Adipocyte (in vitro differentiated cells): ENCODE measurements at regions not wholly inside any gene's neighbourhood (a gene's known extent, or its start where the extent isn't known, plus 50 kb on each side); places are given as distances from the start of the nearest gene placed in this dataset.

Source experiments
- DNase-seq: peaks from one replicate; pipeline ENCODE4 v3.0.0-alpha.2; 2015; ENCODE audit warnings: low read depth
- H3K27me3 ChIP-seq: replicated peaks from 2 replicates; pipeline ENCODE4 v1.7.0; 2013; ENCODE audit warnings: mild to moderate bottlenecking, low read length, moderate library complexity; ENCODE audit not compliant: control insufficient read depth, insufficient read depth
- H3K36me3 ChIP-seq: 2 replicates; pipeline ENCODE4 v1.7.0; 2013; ENCODE audit warnings: low read length, mild to moderate bottlenecking, moderate library complexity; ENCODE audit not compliant: control insufficient read depth, insufficient read depth, severe bottlenecking
- H3K4me1 ChIP-seq: 2 replicates; pipeline ENCODE4 v1.7.0; 2013; ENCODE audit warnings: mild to moderate bottlenecking, low read length, moderate library complexity; ENCODE audit not compliant: control insufficient read depth, insufficient read depth
- H3K4me3 ChIP-seq: 2 replicates; pipeline ENCODE4 v1.7.0; 2013; ENCODE audit warnings: mild to moderate bottlenecking, low read length, moderate library complexity
- H3K9ac ChIP-seq: 2 replicates; pipeline ENCODE4 v1.7.0; 2013; ENCODE audit warnings: mild to moderate bottlenecking, low read length, moderate library complexity
- H3K9me3 ChIP-seq: 2 replicates; pipeline ENCODE4 v1.7.0; 2013; ENCODE audit warnings: mild to moderate bottlenecking, low read length, moderate library complexity; ENCODE audit not compliant: control insufficient read depth

- no peaks in the 10 kb centered on the region for H3K36me3 ChIP-seq
- H3K4me3 ChIP-seq = no peak overlapping the region
- no peaks in the 10 kb centered on the region for H3K9me3 ChIP-seq
- peak; percentile 59 for DNase-seq
- peaks cover 38% of the 10 kb centered on the region for H3K4me1 ChIP-seq
- H3K9ac ChIP-seq = no peak overlapping the region
- no peaks in the 10 kb centered on the region for H3K27me3 ChIP-seq
Measured at GRCh38 chr2:19733951-19734425, 167.8 kb downstream of the TTC32 start.

DNA sequence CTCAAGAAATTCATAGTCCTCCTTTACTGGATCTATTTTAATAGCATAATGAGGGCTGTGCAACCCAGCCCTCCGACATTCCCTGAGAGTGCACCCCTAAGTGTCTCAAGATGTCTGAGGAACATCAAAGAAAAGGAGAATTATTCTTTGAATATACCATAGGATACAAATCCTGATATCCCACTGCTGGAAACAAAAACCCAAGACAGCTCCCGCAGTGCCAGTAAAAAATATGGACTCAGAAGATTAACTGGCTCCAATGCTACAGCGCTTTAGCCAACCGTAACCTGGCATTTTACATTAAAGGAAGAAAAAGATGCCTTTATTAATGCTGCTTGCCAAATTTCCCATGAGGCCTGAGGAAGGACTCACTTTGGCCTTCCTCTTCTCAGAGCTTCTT is 168.4 kb downstream of the TTC32 start:
- Histone ChIP-seq H3K27me3 (no peaks in the 10 kb centered on the region), H3K4me3 (no peak overlapping the region), H3K36me3 (no peaks in the 10 kb centered on the region), H3K9me3 (no peaks in the 10 kb centered on the region), H3K9ac (no peak overlapping the region), H3K4me1 (peaks cover 32% of the 10 kb centered on the region)
- no peak for DNase-seq

DNA sequence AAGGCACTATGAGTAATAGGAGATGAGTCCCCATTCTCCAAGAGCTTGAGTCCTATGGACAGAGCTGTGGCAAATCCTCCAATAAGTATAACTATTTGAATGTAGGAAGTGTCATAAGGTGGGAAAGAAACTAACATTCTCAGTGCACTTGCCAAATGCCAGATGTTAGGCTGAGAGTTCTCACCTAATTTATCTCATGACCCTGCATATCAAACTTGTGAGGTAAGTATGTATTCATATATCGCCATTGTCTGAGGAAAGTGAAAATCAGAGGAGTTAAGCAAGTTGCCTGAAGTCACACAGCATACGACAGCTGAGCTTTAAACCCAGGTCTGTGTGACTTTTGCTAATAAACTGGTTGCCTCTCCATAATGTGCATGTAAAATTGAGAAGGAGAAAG is 169.5 kb downstream of the TTC32 start:
- DNase-seq = no peak
- no peaks in the 10 kb centered on the region for H3K9me3 ChIP-seq
- peaks cover 25% of the 10 kb centered on the region for H3K4me1 ChIP-seq
- no peak overlapping the region for H3K4me3 ChIP-seq
- no peak overlapping the region for H3K9ac ChIP-seq
- peaks cover 2% of the 10 kb centered on the region for H3K27me3 ChIP-seq
- H3K36me3 ChIP-seq = no peaks in the 10 kb centered on the region

DNA sequence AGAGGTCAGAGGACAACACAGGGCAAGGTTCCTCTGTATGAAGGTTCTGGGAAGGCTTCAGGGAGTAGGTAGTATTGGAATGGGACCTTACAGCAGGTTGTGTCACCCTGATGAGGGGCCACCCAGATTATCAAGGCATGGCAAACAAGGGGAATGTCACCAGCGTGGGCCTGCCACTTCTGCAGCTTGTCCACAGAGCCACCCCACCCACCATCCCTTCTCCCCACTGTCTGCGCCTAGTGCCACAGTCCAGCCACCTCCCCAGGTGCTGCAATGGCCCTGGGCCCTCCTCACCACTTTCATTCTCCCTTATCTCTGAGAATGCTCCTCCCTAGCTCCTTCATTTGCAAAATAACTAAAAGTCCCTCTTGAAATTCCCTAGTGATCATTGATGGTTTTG is 170.3 kb downstream of the TTC32 start:
- no peak overlapping the region for H3K4me3 ChIP-seq
- H3K4me1 ChIP-seq = peaks cover 21% of the 10 kb centered on the region
- no peak overlapping the region for H3K9ac ChIP-seq
- peaks cover 7% of the 10 kb centered on the region for H3K27me3 ChIP-seq
- H3K36me3 ChIP-seq = no peaks in the 10 kb centered on the region
- H3K9me3 ChIP-seq = no peaks in the 10 kb centered on the region
- no peak for DNase-seq

- H3K4me3 ChIP-seq = no peak overlapping the region
- H3K27me3 ChIP-seq = peaks cover 7% of the 10 kb centered on the region
- no peaks in the 10 kb centered on the region for H3K36me3 ChIP-seq
- H3K9ac ChIP-seq = no peak overlapping the region
- H3K9me3 ChIP-seq = no peaks in the 10 kb centered on the region
- no peak for DNase-seq
- H3K4me1 ChIP-seq = peaks cover 16% of the 10 kb centered on the region
Measured at GRCh38 chr2:19731037-19731436, 170.7 kb downstream of the TTC32 start.

GRCh38 chr2:19728125-19728524 is 173.7 kb downstream of the TTC32 start:
- no peaks in the 10 kb centered on the region for H3K36me3 ChIP-seq
- no peak for DNase-seq
- no peak overlapping the region for H3K4me3 ChIP-seq
- no peak overlapping the region for H3K9ac ChIP-seq
- no peaks in the 10 kb centered on the region for H3K9me3 ChIP-seq
- H3K4me1 ChIP-seq = no peaks in the 10 kb centered on the region
- H3K27me3 ChIP-seq = peaks cover 7% of the 10 kb centered on the region

DNA sequence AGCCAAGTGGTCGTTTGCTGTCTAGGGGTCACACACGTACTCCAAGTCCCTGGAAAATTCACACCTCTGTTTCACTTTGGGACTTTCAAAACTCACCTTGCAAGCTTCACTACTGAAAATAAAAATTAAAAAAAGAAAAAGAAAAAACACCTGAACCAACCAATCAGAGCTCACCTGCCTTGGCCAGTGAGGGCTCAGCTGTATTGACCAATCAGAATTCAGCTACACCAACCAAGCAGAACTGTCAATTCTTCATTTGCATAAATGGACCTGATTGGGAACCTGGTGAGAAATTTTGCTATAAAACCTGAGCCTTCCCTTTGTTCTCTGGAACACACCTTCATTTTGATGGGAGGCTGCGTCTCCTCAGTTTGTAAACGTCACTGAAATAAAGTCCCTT is 176.4 kb downstream of the TTC32 start:
- no peak overlapping the region for H3K4me3 ChIP-seq
- H3K36me3 ChIP-seq = no peaks in the 10 kb centered on the region
- H3K9ac ChIP-seq = no peak overlapping the region
- no peaks in the 10 kb centered on the region for H3K9me3 ChIP-seq
- DNase-seq = no peak
- H3K27me3 ChIP-seq = peaks cover 7% of the 10 kb centered on the region
- H3K4me1 ChIP-seq = peaks cover 5% of the 10 kb centered on the region

DNA sequence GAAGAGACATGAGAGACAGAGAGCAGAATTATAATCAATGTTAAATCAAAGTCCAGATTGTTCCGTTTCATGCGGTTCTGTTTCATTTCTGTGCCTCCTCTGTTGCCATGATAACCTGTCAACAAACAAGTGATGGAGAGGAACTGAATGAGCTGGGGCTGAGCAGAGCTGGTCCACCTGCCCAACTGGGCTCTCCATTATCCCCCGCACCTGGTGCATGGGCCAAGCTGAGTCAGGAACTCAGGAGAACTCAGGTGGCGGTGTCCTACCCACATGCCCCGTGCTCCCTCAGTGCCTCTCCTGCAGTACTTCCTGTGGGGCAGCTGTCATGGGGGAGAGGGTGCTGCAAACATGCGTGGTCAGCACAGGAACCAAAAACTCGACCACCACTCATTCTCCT is 178.8 kb downstream of the TTC32 start:
- DNase-seq = no peak
- no peak overlapping the region for H3K9ac ChIP-seq
- H3K4me1 ChIP-seq = peaks cover 5% of the 10 kb centered on the region
- H3K36me3 ChIP-seq = no peaks in the 10 kb centered on the region
- no peaks in the 10 kb centered on the region for H3K9me3 ChIP-seq
- H3K4me3 ChIP-seq = no peak overlapping the region
- peaks cover 7% of the 10 kb centered on the region for H3K27me3 ChIP-seq

DNA sequence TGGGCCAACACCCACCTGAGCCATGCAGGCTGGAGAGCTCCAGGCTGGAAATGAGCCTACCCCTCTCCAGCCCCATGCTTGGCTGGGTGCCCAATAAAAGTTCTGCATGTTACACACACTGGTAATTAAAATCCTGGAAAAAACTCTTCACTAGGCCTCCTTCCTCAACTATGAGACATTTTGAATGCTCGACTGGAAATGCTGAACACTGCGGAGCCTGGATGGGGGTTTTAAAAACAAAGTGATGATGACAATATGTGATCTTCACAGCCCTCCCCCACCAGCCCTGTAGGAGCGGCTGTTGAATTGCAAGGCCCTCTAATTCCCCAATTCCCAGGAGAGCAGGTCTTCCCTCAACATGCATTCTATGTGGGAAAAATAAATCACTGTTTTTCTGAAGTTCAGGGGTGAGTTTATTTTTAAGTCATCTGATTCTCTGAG is 179.2 kb downstream of the TTC32 start:
- Histone ChIP-seq H3K27me3 (peaks cover 7% of the 10 kb centered on the region), H3K36me3 (no peaks in the 10 kb centered on the region), H3K9me3 (no peaks in the 10 kb centered on the region), H3K4me1 (peaks cover 10% of the 10 kb centered on the region), H3K9ac (no peak overlapping the region), H3K4me3 (no peak overlapping the region)
- DNase-seq = peak; percentile 50

DNA sequence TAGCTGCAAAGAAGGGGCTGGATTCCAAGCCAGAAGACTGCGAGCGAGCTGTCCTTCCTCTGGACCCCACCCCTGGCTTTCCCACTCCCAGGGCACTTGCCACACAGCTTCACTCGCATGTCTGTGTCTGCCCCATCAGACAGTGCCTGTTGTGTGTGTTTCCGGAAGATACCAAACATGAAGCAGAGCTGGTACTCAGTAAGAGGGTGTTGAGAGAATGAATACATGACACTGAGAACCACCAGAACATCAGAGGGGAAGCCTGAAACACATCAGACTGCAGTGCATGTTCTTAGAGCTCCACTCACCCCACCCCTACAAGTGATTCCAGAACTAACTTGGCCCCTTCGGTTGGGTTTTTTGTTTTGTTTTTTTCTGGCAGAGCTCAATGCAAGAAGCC is 181.5 kb downstream of the TTC32 start:
- H3K4me3 ChIP-seq = no peak overlapping the region
- H3K4me1 ChIP-seq = peaks cover 16% of the 10 kb centered on the region
- H3K27me3 ChIP-seq = no peaks in the 10 kb centered on the region
- H3K9ac ChIP-seq = no peak overlapping the region
- DNase-seq = no peak
- no peaks in the 10 kb centered on the region for H3K9me3 ChIP-seq
- H3K36me3 ChIP-seq = no peaks in the 10 kb centered on the region

GRCh38 chr2:19719540-19719939 is 182.2 kb downstream of the TTC32 start:
- H3K9ac ChIP-seq = no peak overlapping the region
- H3K4me3 ChIP-seq = no peak overlapping the region
- DNase-seq = no peak
- no peaks in the 10 kb centered on the region for H3K27me3 ChIP-seq
- H3K4me1 ChIP-seq = peaks cover 16% of the 10 kb centered on the region
- H3K36me3 ChIP-seq = no peaks in the 10 kb centered on the region
- no peaks in the 10 kb centered on the region for H3K9me3 ChIP-seq

GRCh38 chr2:19717446-19717845 is 184.3 kb downstream of the TTC32 start:
- H3K4me1 ChIP-seq = peaks cover 13% of the 10 kb centered on the region
- no peaks in the 10 kb centered on the region for H3K27me3 ChIP-seq
- no peak overlapping the region for H3K9ac ChIP-seq
- no peaks in the 10 kb centered on the region for H3K9me3 ChIP-seq
- no peaks in the 10 kb centered on the region for H3K36me3 ChIP-seq
- DNase-seq = no peak
- no peak overlapping the region for H3K4me3 ChIP-seq
